Middle frontal gyrus (tissue), 1 donor: ENCODE measurements at regions not wholly inside any gene's neighbourhood (a gene's known extent, or its start where the extent isn't known, plus 50 kb on each side); places are given as distances from the start of the nearest gene placed in this dataset.

Experiments used
- DNase-seq: peaks from one replicate; pipeline ENCODE4 v3.0.0-alpha.2; 2015; ENCODE audit warnings: low spot score; ENCODE audit errors: extremely low spot score

DNA sequence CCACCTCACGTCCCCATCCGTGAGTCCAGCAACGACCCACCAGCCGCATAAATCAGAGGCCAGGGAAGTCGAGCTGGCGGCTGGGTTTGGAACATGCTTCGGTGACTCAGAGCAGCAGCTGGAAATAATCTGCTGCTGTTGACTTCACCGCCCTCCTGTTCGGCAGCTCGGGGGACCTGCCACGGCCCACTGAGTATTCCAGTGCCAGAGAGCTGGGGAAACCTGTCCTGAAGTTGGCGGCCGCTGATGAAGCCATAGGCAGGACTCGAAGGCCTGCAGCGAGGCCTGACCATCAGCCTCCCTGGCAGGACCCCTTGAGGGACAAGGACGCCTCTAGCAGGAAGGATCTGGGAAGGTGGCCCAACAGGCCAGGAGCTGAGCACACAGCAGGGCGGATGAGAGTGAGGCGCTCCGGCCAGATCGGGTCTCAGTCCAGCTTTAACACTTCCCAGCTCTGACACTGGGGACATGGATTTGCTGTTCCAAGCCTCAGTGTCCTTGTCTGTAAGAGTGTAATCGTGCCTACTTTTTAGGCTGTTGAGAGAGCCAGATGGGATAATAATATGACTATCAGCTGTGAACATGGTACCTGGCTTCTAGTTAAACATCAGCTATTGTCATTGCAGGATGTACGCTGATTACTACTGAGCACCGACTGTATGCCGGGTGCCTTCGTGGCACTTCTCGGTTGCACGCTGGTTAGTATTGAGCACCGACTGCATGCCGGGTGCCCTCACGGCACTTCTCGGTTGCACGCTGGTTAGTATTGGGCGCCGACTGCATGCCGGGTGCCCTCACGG lies 50.4 kb upstream of the CIBAR2 start:
- DNase-seq: no peak

DNA sequence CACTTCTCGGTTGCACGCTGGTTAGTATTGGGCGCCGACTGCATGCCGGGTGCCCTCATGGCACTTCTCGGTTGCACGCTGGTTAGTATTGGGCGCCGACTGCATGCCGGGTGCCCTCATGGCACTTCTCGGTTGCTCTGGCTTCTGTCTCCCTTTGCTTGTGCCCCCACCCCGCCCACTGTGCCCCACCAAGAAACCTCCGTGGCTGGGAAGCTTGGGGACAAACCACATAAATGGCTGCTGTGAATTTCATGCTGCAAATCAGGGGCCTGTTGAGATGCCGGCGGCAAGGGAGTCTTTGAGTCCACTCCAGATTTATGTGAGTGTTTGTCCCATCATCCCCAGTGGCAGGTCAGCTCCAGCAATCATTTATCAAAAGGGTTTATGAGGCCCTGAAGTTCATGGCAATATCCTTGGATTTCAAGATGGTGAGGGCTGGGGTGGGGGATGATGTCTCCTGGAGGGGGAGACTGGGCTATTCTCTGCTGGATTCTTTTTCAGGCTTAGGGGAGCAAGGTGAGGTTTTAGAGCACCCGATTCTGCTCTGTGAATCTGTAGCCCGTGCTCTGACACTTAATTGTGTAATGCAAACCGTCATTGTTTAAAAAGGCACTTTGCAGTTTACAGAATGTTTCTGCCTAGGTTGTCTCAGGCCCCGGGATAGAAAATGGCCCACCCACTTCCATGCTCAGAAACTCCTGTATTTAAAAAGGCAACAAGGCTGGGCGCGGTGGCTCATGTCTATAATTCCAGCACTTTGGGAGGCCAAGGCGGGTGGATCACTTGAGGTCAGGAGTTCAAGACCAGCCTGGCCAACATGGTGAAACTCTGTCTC lies 51.2 kb upstream of the CIBAR2 start:
- DNase-seq: no peak

DNA sequence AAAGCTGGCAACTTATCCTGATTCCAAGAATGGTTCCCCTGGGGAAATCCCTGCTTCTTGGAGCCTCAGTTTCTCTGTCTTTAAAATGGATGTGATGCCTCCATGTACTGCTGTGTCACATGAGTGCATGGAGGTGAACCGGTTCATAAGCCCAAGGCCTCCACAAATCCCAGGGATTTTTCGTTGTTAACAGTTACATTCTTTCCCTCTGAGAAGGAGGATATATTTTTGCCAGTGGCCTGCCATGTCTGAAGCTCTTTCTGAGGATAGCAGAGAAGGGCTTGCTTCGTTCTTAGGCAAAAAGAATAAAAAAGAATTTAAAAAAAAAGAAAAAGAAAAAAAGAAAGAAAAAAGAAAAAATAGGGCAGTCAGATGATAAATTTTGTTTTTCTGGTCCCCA lies 52.2 kb upstream of the CIBAR2 start:
- no peak for DNase-seq

DNA sequence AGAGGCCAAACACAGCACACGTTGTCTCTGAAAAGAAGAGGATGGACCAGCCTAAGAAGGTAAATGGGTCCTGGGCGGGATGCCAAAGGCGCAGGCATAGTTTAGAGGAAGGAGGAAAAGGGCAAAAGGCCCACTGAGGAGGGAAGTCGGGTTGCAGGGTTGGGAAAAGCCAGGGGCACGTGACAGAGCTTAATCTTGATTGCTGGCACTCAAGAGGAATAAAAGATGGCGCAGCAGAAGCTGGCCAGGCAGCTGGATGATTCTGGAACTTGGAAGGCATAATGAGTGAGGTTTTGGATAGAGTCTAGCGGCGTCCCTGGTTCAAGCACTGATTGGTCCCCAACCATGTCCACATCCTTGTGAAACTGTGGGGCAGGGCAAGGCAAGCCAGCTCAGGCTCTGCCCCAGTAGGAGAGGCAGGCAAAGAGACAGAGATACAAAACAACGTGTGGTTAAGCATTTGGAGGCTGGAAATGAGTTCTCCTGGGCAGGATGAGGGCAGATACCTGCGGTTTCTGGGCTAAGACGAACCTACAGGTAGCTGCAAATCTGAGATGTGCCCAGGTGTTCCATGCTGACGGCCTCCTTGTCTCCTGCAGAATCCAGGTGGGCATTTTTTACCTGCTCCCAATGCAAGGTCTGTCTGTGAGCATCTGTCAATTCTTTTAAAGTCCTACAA lies 52.7 kb upstream of the CIBAR2 start:
- DNase-seq: no peak

DNA sequence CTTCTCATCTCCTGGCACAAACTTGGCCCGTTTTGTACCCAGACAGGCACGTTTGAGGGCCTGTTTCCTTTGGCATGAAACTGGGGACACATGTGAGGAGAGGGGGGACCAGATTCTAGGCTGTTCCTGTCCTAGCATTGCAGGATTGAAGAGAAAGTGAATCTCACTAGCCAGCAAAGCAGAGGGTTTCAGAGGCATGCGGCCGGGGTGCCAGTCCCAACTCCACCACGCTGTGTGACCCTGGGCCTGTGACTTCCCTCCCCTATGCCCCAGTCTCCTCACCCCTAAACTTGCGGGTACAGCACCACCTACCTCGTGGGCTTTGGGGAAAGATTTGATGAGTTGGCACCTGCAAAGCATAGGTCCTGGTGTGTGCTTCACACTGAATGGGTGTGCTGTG lies 53.5 kb upstream of the CIBAR2 start:
- DNase-seq: no peak

DNA sequence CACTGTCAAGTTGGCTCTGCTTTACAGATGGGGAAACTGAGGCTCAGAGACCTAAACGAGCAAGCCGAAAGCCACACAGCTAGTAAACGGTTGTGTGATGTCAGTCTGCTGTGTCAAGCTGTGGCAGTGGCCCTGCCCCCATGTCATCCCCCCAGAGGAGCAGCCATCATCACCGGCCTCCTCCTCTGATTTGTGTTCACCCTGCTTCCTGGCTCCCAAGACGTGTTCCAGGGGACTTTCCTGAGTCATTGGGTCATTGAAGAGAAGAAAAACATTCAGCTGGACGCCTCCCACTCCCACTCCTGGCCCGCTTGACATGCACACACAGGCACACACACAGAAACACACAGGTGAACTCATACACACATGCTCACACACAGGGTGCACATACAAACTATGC lies 54.0 kb upstream of the CIBAR2 start:
- DNase-seq: no peak

DNA sequence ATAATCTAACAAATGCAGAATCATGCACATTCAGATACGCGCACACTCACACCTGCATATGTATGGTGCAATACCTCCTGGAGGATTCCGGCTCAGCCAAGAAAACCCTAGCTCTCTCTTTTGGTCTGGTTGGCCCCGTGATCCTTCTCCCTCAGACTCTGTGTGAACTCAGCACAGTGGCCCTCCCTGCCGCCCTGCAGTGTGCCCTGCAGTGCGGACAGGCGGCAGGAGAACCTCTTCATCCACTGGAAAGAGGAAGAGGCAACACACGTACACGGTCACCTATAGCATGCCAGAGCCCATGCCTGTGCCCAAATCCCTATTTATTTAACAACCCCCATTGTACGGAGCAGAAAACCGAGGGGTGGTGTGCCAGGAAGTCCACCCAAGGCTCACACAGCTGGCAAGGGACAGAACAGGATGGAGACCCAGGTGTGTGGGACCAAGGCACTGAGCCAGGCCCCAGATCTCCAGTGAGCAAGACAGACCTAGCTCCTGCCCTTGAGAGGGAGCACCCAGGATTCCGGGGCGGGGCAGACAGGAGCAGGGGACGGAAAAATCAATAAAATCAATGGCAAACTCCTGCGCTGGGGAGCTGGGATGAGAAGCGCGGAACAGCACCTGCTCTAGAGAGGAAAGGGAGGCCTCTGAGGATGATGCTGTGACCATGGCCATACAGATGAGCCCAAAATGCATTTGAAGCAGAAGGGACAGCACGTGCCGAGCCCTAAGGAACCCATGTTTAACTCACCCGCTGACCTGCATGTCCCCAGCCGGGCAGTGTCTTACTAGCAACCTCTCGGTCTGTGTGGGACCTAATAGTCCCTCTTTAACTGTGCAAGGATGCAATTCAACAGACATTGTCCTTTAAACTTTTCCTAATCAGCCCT lies 54.7 kb upstream of the CIBAR2 start:
- DNase-seq: no peak

DNA sequence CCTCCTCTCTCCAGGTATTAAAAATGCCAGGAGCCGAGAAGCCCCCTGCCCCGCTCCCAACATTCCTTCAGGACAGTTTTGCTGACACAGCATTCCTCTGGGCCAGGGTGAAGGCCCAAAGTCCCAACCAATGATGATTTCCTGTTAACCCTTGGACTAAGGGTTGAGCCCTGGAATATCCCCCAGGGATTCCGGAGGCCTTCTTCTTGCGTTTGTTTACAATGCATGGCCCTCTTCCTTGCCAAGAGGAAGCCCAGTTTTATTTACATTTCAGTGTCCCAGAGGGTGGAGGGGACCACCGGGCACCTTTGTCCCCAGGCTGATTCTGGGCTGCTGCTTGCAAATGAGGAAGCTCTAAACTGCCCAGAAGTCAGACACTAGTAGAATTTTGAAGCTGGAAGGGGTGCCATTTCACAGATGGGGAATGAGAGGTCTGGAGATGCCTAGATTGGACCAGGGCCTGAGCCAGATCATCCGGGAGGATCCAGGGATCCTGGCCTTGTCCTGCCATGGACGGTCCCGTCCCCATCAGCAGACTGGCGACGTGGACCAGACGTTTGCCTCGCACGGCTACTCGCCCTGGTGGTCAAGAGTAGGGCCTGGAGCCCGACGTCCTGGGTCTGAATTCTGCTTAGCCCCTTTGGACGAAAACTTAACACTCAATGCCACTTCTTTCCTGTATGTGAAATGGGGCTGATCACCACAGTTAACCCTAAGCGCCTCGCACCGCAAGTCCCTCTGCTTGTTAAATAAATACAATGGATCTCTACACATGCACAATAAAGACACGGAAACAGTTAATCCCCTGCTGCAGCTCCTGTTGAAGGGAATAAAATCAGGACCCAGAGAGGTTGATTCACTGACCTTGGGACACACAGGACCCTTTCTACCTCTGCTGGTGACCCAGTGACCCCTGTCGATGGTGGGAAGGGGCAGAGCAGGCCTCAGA lies 55.6 kb upstream of the CIBAR2 start:
- no peak for DNase-seq

DNA sequence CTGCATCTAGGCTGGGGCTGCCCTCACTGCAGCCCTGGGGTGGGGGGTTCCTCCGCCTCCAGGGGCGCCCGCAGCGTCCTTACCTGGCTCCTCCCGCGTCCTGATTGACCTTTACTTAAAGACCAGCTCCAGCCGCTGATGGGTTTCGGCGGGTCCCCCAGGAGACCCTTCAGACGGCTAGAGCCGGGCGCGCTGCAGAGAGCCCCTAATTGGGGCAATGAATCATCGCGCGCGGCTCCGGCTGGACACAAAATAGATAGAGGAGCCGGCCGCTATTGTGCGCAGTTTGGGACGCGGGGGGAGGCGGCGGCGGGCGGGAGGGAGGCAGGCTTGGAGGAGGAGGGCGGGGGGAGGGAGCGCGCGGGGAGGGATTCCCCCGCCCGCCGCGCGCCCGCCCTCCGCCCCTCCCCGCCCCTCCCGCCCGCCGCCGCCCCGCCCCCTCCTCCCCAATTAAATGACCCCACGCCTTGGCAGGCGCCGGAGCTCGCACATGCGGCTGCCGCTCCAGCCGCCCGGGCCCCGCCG lies 56.5 kb upstream of the CIBAR2 start:
- DNase-seq: no peak

DNA sequence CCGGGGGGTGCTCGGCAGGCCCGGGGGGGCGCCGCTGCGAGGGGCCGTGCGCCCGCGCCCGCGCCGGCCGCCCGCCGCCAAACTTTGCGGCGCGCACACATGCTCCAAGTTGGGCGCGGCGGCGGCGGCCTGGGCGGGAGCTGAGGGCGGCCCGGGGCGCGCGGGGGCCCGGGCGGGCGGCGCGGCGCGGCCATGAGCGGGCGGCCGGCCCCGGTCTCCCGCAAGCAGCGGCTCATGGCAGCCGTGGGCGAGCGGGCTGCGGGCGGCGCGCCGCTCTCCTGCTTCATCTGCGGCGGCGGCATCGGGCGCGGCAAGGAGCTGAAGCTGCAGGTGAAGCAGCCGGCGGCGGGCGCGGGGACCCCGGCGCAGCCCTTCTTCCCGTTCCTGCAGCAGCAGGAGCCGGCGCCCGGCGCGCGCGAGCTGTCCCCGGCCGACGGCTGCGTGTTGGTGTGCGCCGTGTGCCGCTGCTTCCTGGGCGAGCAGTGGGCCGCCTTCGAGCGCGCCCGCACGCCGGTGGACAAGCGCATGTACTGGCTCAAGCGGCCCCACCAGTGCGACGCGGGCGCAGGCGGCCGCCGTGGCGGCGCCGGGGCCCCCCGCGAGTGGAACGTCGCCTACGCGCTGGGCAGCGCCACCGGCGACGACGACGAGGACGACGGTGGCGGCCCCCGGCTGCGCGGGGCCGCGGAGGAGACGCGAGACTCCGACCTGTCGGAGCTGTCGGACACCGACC lies 57.2 kb upstream of the CIBAR2 start:
- DNase-seq: no peak

DNA sequence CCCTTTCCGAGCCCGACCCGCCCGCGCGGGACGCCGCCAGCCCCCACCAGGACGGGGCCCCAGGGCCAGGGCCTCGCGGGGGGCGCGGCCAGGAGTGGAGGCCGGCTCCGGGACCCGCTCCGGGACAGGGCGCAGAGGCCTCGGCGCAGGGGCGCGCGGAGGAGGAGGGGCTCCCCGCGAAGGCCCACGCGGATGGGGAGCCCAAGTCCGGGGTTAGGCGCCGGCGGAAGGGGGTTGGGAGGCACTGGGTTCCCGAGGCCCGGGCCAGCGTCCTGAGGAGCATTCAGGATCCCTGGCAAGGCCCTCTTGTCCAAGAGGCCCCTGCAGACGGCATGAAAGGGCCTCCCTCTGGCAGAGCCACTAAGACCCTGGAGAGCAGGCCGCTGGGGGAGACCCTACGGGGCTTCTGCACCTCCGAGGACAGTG lies 57.8 kb upstream of the CIBAR2 start:
- DNase-seq: no peak

DNA sequence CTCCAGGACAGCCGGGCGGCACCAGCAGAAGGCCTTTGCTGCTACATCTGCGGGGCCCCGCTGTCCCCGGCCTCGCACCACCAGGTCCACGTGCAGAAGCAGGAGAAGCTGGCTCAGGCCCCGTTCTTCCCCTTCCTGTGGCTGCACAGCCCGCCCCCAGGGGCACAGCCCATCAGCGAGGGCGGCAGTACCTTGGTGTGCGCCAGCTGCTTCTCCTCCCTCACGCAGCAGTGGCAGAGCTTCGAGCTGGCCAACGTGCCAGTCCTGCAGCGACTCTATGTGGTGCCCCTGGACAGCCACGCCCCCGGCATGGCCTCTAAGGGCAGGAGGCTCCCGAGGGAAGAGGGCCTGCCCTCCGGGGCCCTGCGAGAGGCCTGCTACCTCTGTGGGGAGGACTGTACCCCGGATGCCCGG lies 58.3 kb upstream of the CIBAR2 start:
- no peak for DNase-seq

DNA sequence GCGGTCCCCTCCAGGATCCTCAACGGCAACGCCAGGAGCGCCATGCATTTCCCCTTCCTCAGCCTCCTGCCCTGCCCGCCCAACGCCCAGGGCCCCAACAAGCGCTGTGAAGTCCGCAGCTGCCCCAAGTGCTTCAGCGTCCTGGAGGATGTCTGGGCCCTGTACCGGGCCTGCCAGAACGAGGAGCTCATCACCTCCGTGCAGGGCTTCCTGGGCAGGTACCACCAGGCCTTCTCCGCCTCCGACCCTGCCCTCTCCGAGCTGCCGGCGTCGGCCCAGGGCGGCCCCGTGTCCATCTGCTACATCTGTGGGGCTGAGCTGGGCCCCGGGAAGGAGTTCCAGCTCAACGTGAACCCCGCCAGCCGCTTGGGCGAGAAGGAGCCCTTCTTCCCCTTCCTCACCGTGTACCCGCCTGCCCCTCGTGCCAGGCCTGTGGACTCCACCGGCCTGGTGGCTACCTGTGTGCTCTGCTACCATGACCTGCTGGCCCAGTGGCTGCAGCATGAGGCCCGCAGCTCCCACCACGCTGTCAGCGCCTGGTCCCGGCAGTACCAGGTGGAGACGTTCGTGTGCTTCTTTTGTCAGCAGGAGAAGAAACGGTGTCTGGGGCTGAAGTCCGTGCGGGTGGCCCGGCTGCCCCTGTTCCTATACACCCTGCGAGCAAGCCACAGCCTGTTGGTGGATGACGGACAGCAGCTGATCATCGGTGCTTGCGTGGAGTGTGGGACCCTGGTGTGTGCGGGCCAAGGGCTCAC lies 58.9 kb upstream of the CIBAR2 start:
- no peak for DNase-seq

DNA sequence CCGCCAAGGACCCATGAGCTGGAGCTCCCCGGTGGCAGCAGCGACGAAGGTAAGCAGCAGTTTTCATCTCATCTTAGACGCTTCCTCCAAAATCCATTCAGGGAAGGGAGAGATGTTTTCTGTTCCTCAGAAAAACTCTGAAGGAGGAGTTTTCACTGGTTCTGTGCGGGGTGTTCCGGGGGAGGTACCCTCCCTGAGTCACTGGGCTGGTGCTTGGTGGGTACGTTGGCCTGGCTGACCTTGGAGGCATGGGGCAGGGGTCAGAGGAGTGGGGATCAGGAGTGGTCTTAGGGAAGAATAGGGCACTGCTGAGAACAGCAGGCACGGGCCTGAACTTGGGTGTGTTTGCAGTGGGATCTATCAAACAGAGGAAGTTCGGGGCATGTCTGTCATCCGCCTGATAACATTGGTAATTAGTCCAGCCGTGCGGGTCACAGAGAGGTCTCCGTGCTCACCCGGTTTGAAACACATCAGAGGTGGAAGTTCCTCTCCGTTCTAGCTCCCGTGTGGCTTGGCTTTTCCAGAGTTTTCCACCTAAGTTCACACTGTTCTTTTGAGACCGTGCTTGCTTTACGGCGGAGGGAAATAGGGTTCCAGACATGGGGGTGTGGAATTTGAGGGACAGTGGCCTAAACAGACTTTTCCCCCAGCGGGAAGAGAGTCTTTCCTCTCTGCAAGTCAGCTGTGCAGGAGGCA lies 59.6 kb upstream of the CIBAR2 start:
- DNase-seq: no peak

DNA sequence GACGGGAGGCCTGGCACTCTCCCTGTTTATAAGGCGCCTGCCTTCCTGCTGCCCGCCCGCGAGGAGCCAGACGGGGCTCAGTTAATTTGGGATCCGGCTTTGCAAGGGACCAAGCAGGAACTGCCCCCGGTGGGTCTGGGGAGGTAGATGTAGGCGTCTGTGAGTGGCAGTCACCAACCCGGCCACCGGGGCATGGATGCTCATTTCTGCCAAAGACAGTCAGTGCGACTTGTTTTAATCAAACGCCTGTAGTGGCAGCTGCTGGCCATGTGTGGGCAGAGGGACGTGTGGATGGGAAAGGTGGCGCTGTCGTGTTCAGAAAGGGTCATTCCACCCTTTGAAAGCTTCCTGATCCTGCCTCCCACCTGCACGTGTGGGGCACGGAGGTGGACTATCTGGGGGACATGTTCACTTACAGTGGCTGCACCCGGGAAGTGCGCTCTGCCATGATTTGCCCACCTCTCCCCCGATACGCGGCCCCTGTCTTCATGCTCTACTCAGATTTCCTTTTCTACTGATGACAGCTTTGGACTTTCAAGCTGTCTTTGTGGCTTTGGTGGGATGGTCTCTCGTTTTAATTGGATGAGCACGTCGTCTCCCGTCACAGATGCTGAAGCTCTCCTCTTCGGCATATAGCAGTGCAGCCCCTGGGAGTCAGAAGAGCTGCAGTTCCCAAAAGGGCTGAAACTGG lies 60.3 kb upstream of the CIBAR2 start:
- no peak for DNase-seq

DNA sequence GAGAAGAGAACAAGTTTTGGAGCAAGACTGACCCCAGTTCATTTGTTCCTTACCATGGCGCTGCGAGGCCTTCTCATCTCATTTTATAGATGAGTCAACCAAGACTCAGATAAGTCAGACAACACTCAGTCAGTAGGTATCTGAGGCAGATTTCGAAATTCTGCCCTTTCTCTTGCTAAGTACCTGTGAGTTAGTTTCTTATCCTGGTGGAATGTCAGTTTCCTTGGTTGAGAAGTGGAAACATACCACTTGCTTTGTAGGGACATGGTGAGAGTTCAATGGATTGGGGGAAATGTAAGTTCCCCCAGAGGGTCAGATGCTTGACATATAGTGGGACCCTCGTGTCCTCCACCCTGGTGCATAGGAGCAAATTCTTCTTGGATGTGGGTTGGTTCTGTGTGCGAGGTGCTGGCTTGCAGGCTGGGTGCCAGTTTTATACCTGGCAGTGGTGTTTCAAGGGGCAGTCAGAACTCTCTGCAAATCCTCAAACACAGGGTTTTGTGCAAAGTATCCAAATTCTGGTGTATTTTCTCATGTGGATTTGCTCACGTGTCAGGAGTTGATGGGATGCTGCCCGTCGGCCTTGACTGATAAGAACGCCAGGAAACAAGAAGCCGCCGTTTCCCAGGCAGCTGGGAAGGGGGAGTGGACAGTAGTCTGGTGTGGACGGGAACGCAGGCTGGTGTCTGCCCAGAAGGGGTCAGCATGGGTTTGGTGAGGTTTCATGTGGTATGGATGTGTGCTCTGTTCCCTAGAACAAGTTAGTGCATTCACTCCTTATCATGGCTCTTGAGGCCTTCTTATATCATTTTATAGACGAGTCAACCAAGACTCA lies 61.1 kb upstream of the CIBAR2 start:
- no peak for DNase-seq
